ENCODE measurements at regions not wholly inside any gene's neighbourhood (a gene's known extent, or its start where the extent isn't known, plus 50 kb on each side); places are given as distances from the start of the nearest gene placed in this dataset.

- H3K4me3 Mint-ChIP-seq (ENCODE audit: unreplicated experiment): no peak overlapping the region
- no peak for DNase-seq (ENCODE audit: extremely low spot score, unreplicated experiment)
- no peaks in the 10 kb centered on the region for H3K27me3 Mint-ChIP-seq (ENCODE audit: unreplicated experiment)
- peaks cover 26% of the 10 kb centered on the region for H3K4me1 Mint-ChIP-seq (ENCODE audit: unreplicated experiment)
- H3K36me3 Mint-ChIP-seq (ENCODE audit: unreplicated experiment): no peaks in the 10 kb centered on the region
- H3K9me3 Mint-ChIP-seq (ENCODE audit: unreplicated experiment): peaks cover 15% of the 10 kb centered on the region
- no peak overlapping the region for H3K27ac Mint-ChIP-seq (ENCODE audit: unreplicated experiment)
- TF ChIP-seq CTCF (IDR thresholded peaks at IDR 0.05): no peak
Observed at GRCh38 chr1:82106672-82107071, 305.9 kb downstream of the ADGRL2 start.

- no peak overlapping the region for H3K4me3 Mint-ChIP-seq (ENCODE audit: unreplicated experiment)
- no peak overlapping the region for H3K27ac Mint-ChIP-seq (ENCODE audit: unreplicated experiment)
- no peak for TF ChIP-seq CTCF (IDR thresholded peaks at IDR 0.05)
Observed at GRCh38 chr1:82099170-82099569, 298.4 kb downstream of the ADGRL2 start.

GRCh38 chr1:82094136-82094535, 293.4 kb downstream of the ADGRL2 start:
- peaks cover 6% of the 10 kb centered on the region for H3K9me3 Mint-ChIP-seq (ENCODE audit: unreplicated experiment)
- H3K36me3 Mint-ChIP-seq (ENCODE audit: unreplicated experiment): peaks cover 4% of the 10 kb centered on the region
- TF ChIP-seq CTCF (IDR thresholded peaks at IDR 0.05): no peak
- no peaks in the 10 kb centered on the region for H3K4me1 Mint-ChIP-seq (ENCODE audit: unreplicated experiment)
- no peaks in the 10 kb centered on the region for H3K27me3 Mint-ChIP-seq (ENCODE audit: unreplicated experiment)
- H3K27ac Mint-ChIP-seq (ENCODE audit: unreplicated experiment): no peak overlapping the region
- H3K4me3 Mint-ChIP-seq (ENCODE audit: unreplicated experiment): no peak overlapping the region
- no peak for DNase-seq (ENCODE audit: extremely low spot score, unreplicated experiment)

More at GRCh38 chr1:82099170-82099569, 298.4 kb downstream of the ADGRL2 start:
- Mint-ChIP-seq H3K4me1 (ENCODE audit: unreplicated experiment) (no peaks in the 10 kb centered on the region), H3K36me3 (ENCODE audit: unreplicated experiment) (no peaks in the 10 kb centered on the region), H3K27me3 (ENCODE audit: unreplicated experiment) (no peaks in the 10 kb centered on the region), H3K9me3 (ENCODE audit: unreplicated experiment) (peaks cover 8% of the 10 kb centered on the region)
- no peak for DNase-seq (ENCODE audit: extremely low spot score, unreplicated experiment)

- DNase-seq (ENCODE audit: extremely low spot score, unreplicated experiment): no peak
- H3K27me3 Mint-ChIP-seq (ENCODE audit: unreplicated experiment): no peaks in the 10 kb centered on the region
Observed at GRCh38 chr1:82091729-82092128, 291.0 kb downstream of the ADGRL2 start.

GRCh38 chr1:82091265-82091664, 290.5 kb downstream of the ADGRL2 start:
- TF ChIP-seq CTCF (IDR thresholded peaks at IDR 0.05): no peak

More at GRCh38 chr1:82091729-82092128, 291.0 kb downstream of the ADGRL2 start:
- Mint-ChIP-seq H3K27ac (ENCODE audit: unreplicated experiment) (no peak overlapping the region), H3K4me3 (ENCODE audit: unreplicated experiment) (no peak overlapping the region), H3K4me1 (ENCODE audit: unreplicated experiment) (peaks cover 3% of the 10 kb centered on the region), H3K36me3 (ENCODE audit: unreplicated experiment) (peaks cover 4% of the 10 kb centered on the region), H3K9me3 (ENCODE audit: unreplicated experiment) (peaks cover 6% of the 10 kb centered on the region)
- TF ChIP-seq CTCF (IDR thresholded peaks at IDR 0.05): peak; percentile 13

More at GRCh38 chr1:82091265-82091664, 290.5 kb downstream of the ADGRL2 start:
- Mint-ChIP-seq H3K36me3 (ENCODE audit: unreplicated experiment) (peaks cover 4% of the 10 kb centered on the region), H3K4me3 (ENCODE audit: unreplicated experiment) (no peak overlapping the region), H3K9me3 (ENCODE audit: unreplicated experiment) (peaks cover 6% of the 10 kb centered on the region), H3K4me1 (ENCODE audit: unreplicated experiment) (peaks cover 5% of the 10 kb centered on the region), H3K27ac (ENCODE audit: unreplicated experiment) (no peak overlapping the region), H3K27me3 (ENCODE audit: unreplicated experiment) (no peaks in the 10 kb centered on the region)
- DNase-seq (ENCODE audit: extremely low spot score, unreplicated experiment): no peak

Measured in osteocyte (in vitro differentiated cells).